GM15510 (cell line): ENCODE measurements at regions not wholly inside any gene's neighbourhood (a gene's known extent, or its start where the extent isn't known, plus 50 kb on each side); places are given as distances from the start of the nearest gene placed in this dataset.

ENCODE experiments used
- POLR2A ChIP-seq: IDR thresholded peaks from 3 replicates; pipeline ENCODE4 v1.6.1; 2011; ENCODE audit warnings: borderline replicate concordance; ENCODE audit not compliant: insufficient read length; ENCODE audit errors: extremely low read depth

GRCh38 chr2:2889141-2889540 is 488.5 kb downstream of the EIPR1 start:
- no peak for TF ChIP-seq POLR2A

- TF ChIP-seq POLR2A, result no peak
Measured at GRCh38 chr2:2887772-2888387, 489.7 kb downstream of the EIPR1 start.

- TF ChIP-seq POLR2A, result no peak
Measured at GRCh38 chr2:2886922-2887321, 490.7 kb downstream of the EIPR1 start.

- no peak for TF ChIP-seq POLR2A
Measured at GRCh38 chr2:2881499-2881898, 496.1 kb downstream of the EIPR1 start.

GRCh38 chr2:2880938-2881337 is 496.7 kb downstream of the EIPR1 start:
- TF ChIP-seq POLR2A, result no peak

GRCh38 chr2:2879781-2880180 is 497.8 kb downstream of the EIPR1 start:
- no peak for TF ChIP-seq POLR2A

GRCh38 chr2:2879071-2879470 is 498.5 kb downstream of the EIPR1 start:
- no peak for TF ChIP-seq POLR2A

GRCh38 chr2:2877427-2877826 is 500.2 kb downstream of the EIPR1 start:
- TF ChIP-seq POLR2A, result no peak

- TF ChIP-seq POLR2A, result no peak
Measured at GRCh38 chr2:2876331-2877221, 501.0 kb downstream of the EIPR1 start.

- no peak for TF ChIP-seq POLR2A
Measured at GRCh38 chr2:2875831-2876230, 501.8 kb downstream of the EIPR1 start.

- no peak for TF ChIP-seq POLR2A
Measured at GRCh38 chr2:2875296-2875695, 502.3 kb downstream of the EIPR1 start.

GRCh38 chr2:2874805-2875204 is 502.8 kb downstream of the EIPR1 start:
- TF ChIP-seq POLR2A, result no peak

GRCh38 chr2:2874341-2874740 is 503.3 kb downstream of the EIPR1 start:
- TF ChIP-seq POLR2A, result no peak

GRCh38 chr2:2873450-2873811 is 504.2 kb downstream of the EIPR1 start:
- no peak for TF ChIP-seq POLR2A

GRCh38 chr2:2872713-2873449 is 504.7 kb downstream of the EIPR1 start:
- TF ChIP-seq POLR2A, result no peak
